ENCODE measurements at regions not wholly inside any gene's neighbourhood (a gene's known extent, or its start where the extent isn't known, plus 50 kb on each side); places are given as distances from the start of the nearest gene placed in this dataset.
"Not testable (repeated sequence)": the region's sequence is repeated elsewhere in the genome, so short reads cannot be mapped to it uniquely, and the experiment has no call there.

DNA sequence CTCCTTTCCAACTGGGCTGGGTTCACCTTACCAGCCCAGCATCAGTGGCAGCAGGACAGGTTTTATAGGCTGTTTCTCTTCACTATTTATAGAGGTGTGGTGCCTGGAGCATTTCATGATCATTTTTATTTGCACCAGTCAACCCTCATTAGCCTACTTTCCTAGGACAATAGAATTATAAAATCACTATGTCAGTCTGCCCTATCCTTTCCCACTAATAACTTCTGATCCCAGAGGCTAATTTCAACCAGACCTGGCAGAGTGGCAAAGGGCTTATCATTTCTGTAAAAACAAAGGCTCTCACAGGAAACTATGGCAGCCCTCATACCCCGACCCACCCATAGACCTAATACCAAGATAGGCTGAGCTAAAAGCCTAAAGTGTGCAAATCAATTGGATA is 243.5 kb upstream of the TMEFF2 start:
- no peak for DNase-seq (ENCODE audit: low read depth)
- TF ChIP-seq CTCF (conservative IDR thresholded peaks at IDR 0.05; ENCODE audit: low read depth, low read length), result no peak

GRCh38 chr2:192437653-192438052 is 242.9 kb upstream of the TMEFF2 start:
- DNase-seq (ENCODE audit: low read depth), result no peak
- no peak overlapping the region for H3K4me3 ChIP-seq (ENCODE audit: low read depth, low read length)
- no peak for TF ChIP-seq CTCF (conservative IDR thresholded peaks at IDR 0.05; ENCODE audit: low read depth, low read length)

More for the DNA sequence above, 243.5 kb upstream of the TMEFF2 start:
- no peak overlapping the region for H3K4me3 ChIP-seq (ENCODE audit: low read depth, low read length)

DNA sequence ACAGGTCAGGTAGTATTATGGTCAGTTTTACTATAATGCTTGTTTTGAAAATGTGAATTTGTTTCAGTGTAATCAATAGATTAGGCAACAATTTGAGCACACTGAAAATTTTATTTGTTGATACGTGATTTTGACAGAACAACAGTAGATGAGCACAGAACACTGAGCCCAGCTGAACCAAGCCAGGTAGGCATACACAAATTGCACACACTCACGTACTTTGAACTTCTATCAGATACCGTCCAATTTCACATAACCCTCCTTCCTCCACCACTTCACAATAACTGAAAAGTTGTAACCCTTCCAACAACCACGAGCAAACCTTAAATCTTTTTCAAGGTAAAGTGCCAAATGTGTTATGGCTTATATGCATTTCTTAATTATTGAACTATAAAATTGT is 229.5 kb upstream of the TMEFF2 start:
- no peak overlapping the region for H3K4me3 ChIP-seq (ENCODE audit: low read depth, low read length)
- TF ChIP-seq CTCF (conservative IDR thresholded peaks at IDR 0.05; ENCODE audit: low read depth, low read length), result no peak
- no peak for DNase-seq (ENCODE audit: low read depth)

GRCh38 chr2:192419786-192420185 is 225.1 kb upstream of the TMEFF2 start:
- DNase-seq (ENCODE audit: low read depth), result no peak
- no peak overlapping the region for H3K4me3 ChIP-seq (ENCODE audit: low read depth, low read length)
- TF ChIP-seq CTCF (conservative IDR thresholded peaks at IDR 0.05; ENCODE audit: low read depth, low read length), result no peak

DNA sequence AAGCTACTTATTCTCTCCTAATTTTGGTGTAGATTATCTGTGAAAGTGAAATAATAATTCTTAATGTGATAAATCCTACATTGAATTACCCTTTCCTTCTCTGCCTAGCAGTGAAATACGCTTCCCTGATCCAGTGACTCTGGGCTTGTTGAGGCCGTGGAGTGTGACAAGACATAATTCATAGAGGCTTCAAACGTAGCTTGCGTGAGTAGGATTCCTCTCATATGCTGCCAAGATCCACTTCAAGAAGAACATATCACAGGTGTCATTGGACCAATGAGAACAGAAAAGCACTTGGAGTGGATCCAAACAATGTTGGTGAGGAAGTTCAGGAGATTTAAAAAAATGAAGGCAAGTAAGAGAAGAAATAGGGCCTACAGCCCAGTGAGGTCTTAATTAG is 221.3 kb upstream of the TMEFF2 start:
- TF ChIP-seq CTCF (conservative IDR thresholded peaks at IDR 0.05; ENCODE audit: low read depth, low read length), result no peak
- DNase-seq (ENCODE audit: low read depth), result no peak
- H3K4me3 ChIP-seq (ENCODE audit: low read depth, low read length), result no peak overlapping the region

DNA sequence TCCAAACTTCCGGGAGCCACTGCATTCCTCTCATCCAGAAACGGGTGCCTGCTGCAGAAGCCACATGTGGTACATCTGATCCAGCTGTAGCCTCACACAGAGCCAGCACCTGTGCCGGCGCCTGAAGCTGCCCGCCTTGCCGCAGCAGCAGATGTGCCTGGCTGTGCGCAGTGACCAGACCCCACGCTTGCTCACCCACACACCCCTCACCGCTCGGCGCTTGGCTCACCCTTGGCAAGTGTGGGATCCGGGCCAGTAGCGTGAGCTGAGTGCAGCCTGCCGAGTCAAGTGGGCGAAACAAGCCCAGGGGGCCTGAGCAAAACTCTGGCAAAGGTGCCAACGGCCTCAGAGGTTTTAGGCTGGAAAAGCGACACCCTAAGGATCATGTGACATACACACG is 220.1 kb upstream of the TMEFF2 start:
- no peak overlapping the region for H3K4me3 ChIP-seq (ENCODE audit: low read depth, low read length)
- TF ChIP-seq CTCF (conservative IDR thresholded peaks at IDR 0.05; ENCODE audit: low read depth, low read length), result no peak
- DNase-seq (ENCODE audit: low read depth), result no peak

GRCh38 chr2:192413812-192414681 is 219.3 kb upstream of the TMEFF2 start:
- no peak for DNase-seq (ENCODE audit: low read depth)
- no peak for TF ChIP-seq CTCF (conservative IDR thresholded peaks at IDR 0.05; ENCODE audit: low read depth, low read length)
- H3K4me3 ChIP-seq (ENCODE audit: low read depth, low read length), result no peak overlapping the region

DNA sequence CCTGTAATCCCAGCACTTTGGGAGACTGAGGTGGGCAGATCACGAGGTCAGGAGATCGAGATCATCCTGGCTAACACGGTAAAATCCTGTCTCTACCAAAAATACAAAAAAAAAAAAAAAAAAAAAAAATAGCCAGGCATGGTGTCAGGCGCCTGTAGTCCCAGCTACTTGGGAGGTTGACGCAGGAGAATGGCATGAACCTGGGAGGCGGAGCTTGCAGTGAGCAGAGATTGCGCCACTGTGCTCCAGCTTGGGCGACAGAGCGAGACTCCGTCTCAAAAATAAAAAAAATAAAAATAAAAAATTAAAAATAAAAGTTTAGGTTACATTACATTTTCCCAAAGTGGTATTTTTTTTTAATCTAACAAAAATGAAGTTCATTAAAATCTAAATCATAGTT is 218.1 kb upstream of the TMEFF2 start:
- not testable (repeated sequence) for H3K4me3 ChIP-seq (ENCODE audit: low read depth, low read length); DNase-seq (ENCODE audit: low read depth)

All from choroid plexus epithelial cell (primary cell).